ENCODE measurements at regions not wholly inside any gene's neighbourhood (a gene's known extent, or its start where the extent isn't known, plus 50 kb on each side); places are given as distances from the start of the nearest gene placed in this dataset.

DNA sequence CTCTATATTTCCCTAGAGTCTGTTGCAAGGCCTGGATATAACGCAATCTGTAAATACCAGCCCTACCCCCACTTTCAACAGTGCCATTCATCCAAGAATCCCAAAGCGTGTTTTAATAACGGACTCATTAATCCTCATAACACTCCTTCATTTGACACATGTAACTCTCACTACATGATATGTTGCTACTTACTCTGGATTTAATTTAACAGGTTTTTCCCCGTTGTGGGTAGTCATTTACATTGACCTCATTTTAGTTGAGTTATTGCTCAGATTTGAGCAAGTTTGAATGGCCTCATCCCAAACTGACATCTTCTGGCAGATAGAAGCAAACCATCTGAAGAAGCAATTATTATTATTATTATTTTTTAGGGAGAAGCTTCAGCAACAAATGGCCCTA is 125.4 kb upstream of the NPVF start:
- TF ChIP-seq POLR2AphosphoS5 (IDR thresholded peaks at IDR 0.05) (no peak), POLR2A (IDR thresholded peaks at IDR 0.05) (no peak), EP300 (IDR thresholded peaks at IDR 0.05) (no peak)
- TF ChIP-seq, protein P1, sequence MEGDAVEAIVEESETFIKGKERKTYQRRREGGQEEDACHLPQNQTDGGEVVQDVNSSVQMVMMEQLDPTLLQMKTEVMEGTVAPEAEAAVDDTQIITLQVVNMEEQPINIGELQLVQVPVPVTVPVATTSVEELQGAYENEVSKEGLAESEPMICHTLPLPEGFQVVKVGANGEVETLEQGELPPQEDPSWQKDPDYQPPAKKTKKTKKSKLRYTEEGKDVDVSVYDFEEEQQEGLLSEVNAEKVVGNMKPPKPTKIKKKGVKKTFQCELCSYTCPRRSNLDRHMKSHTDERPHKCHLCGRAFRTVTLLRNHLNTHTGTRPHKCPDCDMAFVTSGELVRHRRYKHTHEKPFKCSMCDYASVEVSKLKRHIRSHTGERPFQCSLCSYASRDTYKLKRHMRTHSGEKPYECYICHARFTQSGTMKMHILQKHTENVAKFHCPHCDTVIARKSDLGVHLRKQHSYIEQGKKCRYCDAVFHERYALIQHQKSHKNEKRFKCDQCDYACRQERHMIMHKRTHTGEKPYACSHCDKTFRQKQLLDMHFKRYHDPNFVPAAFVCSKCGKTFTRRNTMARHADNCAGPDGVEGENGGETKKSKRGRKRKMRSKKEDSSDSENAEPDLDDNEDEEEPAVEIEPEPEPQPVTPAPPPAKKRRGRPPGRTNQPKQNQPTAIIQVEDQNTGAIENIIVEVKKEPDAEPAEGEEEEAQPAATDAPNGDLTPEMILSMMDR (IDR thresholded peaks at IDR 0.05): no peak

Data from gastroesophageal sphincter (tissue), 3 donors.